ENCODE measurements at regions not wholly inside any gene's neighbourhood (a gene's known extent, or its start where the extent isn't known, plus 50 kb on each side); places are given as distances from the start of the nearest gene placed in this dataset.
"Not testable (repeated sequence)": the region's sequence is repeated elsewhere in the genome, so short reads cannot be mapped to it uniquely, and the experiment has no call there.

GRCh38 chr2:185674232-185674631 lies 64.4 kb upstream of the FSIP2 start:
- H4K20me1 ChIP-seq (ENCODE audit: insufficient read depth, low read length) = no peaks in the 10 kb centered on the region
- no peaks in the 10 kb centered on the region for H3K4me1 Mint-ChIP-seq
- WGBS (ENCODE audit: insufficient coverage) = no CpG with 5 or more reads among the region's 1 CpG
- DNase-seq = no peak
- H3K9ac ChIP-seq (ENCODE audit: insufficient read depth, low read length, poor library complexity, severe bottlenecking) = no peak overlapping the region
- peaks cover 0 to 3% (median 0%) of the 10 kb centered on the region in 7 donors for H3K9me3 Mint-ChIP-seq
- no peaks in the 10 kb centered on the region for H3K79me2 ChIP-seq (ENCODE audit: insufficient read depth, low read length)
- no peaks in the 10 kb centered on the region for H3K9me3 ChIP-seq (replicated peaks in 1 of 2; ENCODE audit: control insufficient read depth in 1 of 2, insufficient read depth in 1 of 2, low read length in 2 of 2)
- TF ChIP-seq CTCF (IDR thresholded peaks at IDR 0.05) = no peak
- H3K27me3 Mint-ChIP-seq (ENCODE audit: low read depth in 3 of 3) = peaks cover 0 to 2% (median 2%) of the 10 kb centered on the region in 3 donors
- no peaks in the 10 kb centered on the region for H3K36me3 Mint-ChIP-seq
- no peak overlapping the region for H3K4me2 ChIP-seq (replicated peaks; ENCODE audit: extremely low read depth, low read length, poor library complexity, severe bottlenecking)
- no peak overlapping the region for H3K4me3 Mint-ChIP-seq
- H2AFZ ChIP-seq (ENCODE audit: insufficient read depth, low read depth, low read length, poor library complexity, severe bottlenecking) = no peak overlapping the region
- H3K27ac ChIP-seq (ENCODE audit: low read depth in 1 of 2, low read length in 2 of 2) = no peak overlapping the region
- H3K27ac Mint-ChIP-seq = no peak overlapping the region
- H3K4me1 ChIP-seq (ENCODE audit: control insufficient read depth in 1 of 2, insufficient read depth in 2 of 2, low read length in 2 of 2) = no peaks in the 10 kb centered on the region
- H3K27me3 ChIP-seq (ENCODE audit: control insufficient read depth in 2 of 2, insufficient read depth in 2 of 2, low read length in 2 of 2) = no peaks in the 10 kb centered on the region
- no peaks in the 10 kb centered on the region for H3K36me3 ChIP-seq (replicated peaks in 1 of 2; ENCODE audit: control insufficient read depth in 1 of 2, insufficient read depth in 2 of 2, low read length in 2 of 2)
- intact Hi-C loops (cut with micrococcal nuclease) = no loop called here
- no peak overlapping the region for H3K4me3 ChIP-seq (replicated peaks in 1 of 3; ENCODE audit: low read depth in 2 of 3, low read length in 3 of 3)

- H3K4me1 Mint-ChIP-seq = no peaks in the 10 kb centered on the region
- no CpG with 5 or more reads among the region's 2 CpGs for WGBS (ENCODE audit: insufficient coverage)
These were observed 62.3 kb upstream of the FSIP2 start for GRCh38 chr2:185676316-185676715.

GRCh38 chr2:185687001-185687400 lies 51.6 kb upstream of the FSIP2 start:
- H3K27me3 ChIP-seq (ENCODE audit: control insufficient read depth in 2 of 2, insufficient read depth in 2 of 2, low read length in 2 of 2); H4K20me1 ChIP-seq (ENCODE audit: insufficient read depth, low read length); DNase-seq; H3K27me3 Mint-ChIP-seq (ENCODE audit: low read depth in 3 of 3); H3K27ac Mint-ChIP-seq; H3K4me3 ChIP-seq (replicated peaks in 1 of 3; ENCODE audit: low read depth in 2 of 3, low read length in 3 of 3); H3K36me3 Mint-ChIP-seq; H2AFZ ChIP-seq (ENCODE audit: insufficient read depth, low read depth, low read length, poor library complexity, severe bottlenecking); H3K36me3 ChIP-seq (replicated peaks in 1 of 2; ENCODE audit: control insufficient read depth in 1 of 2, insufficient read depth in 2 of 2, low read length in 2 of 2); H3K4me3 Mint-ChIP-seq; intact Hi-C loops (cut with micrococcal nuclease); H3K4me1 ChIP-seq (ENCODE audit: control insufficient read depth in 1 of 2, insufficient read depth in 2 of 2, low read length in 2 of 2); H3K9ac ChIP-seq (ENCODE audit: insufficient read depth, low read length, poor library complexity, severe bottlenecking); H3K4me2 ChIP-seq (replicated peaks; ENCODE audit: extremely low read depth, low read length, poor library complexity, severe bottlenecking); H3K4me1 Mint-ChIP-seq; H3K79me2 ChIP-seq (ENCODE audit: insufficient read depth, low read length); H3K27ac ChIP-seq (ENCODE audit: low read depth in 1 of 2, low read length in 2 of 2): not testable (repeated sequence)
- no CpG with 5 or more reads among the region's 3 CpGs for WGBS (ENCODE audit: insufficient coverage)
- H3K9me3 ChIP-seq (replicated peaks in 1 of 2; ENCODE audit: control insufficient read depth in 1 of 2, insufficient read depth in 1 of 2, low read length in 2 of 2) = peaks cover 0 to 16% of the 10 kb centered on the region in 2 donors
- H3K9me3 Mint-ChIP-seq = peaks cover 3 to 21% (median 8%) of the 10 kb centered on the region in 7 donors

More at GRCh38 chr2:185676316-185676715, 62.3 kb upstream of the FSIP2 start:
- H3K4me1 ChIP-seq (ENCODE audit: control insufficient read depth in 1 of 2, insufficient read depth in 2 of 2, low read length in 2 of 2) = no peaks in the 10 kb centered on the region
- H3K36me3 ChIP-seq (replicated peaks in 1 of 2; ENCODE audit: control insufficient read depth in 1 of 2, insufficient read depth in 2 of 2, low read length in 2 of 2) = no peaks in the 10 kb centered on the region
- H3K27ac ChIP-seq (ENCODE audit: low read depth in 1 of 2, low read length in 2 of 2) = no peak overlapping the region
- TF ChIP-seq CTCF (IDR thresholded peaks at IDR 0.05) = no peak
- H3K27me3 Mint-ChIP-seq (ENCODE audit: low read depth in 3 of 3) = peaks cover 0 to 2% (median 2%) of the 10 kb centered on the region in 3 donors
- intact Hi-C loops (cut with micrococcal nuclease) = no loop called here
- H3K4me2 ChIP-seq (replicated peaks; ENCODE audit: extremely low read depth, low read length, poor library complexity, severe bottlenecking) = no peak overlapping the region
- no peaks in the 10 kb centered on the region for H3K27me3 ChIP-seq (ENCODE audit: control insufficient read depth in 2 of 2, insufficient read depth in 2 of 2, low read length in 2 of 2)
- no peaks in the 10 kb centered on the region for H3K36me3 Mint-ChIP-seq
- H3K9me3 ChIP-seq (replicated peaks in 1 of 2; ENCODE audit: control insufficient read depth in 1 of 2, insufficient read depth in 1 of 2, low read length in 2 of 2) = no peaks in the 10 kb centered on the region
- H3K79me2 ChIP-seq (ENCODE audit: insufficient read depth, low read length) = no peaks in the 10 kb centered on the region
- no peaks in the 10 kb centered on the region for H3K9me3 Mint-ChIP-seq
- H3K4me3 ChIP-seq (replicated peaks in 1 of 3; ENCODE audit: low read depth in 2 of 3, low read length in 3 of 3) = no peak overlapping the region
- no peak for DNase-seq
- no peaks in the 10 kb centered on the region for H4K20me1 ChIP-seq (ENCODE audit: insufficient read depth, low read length)
- H2AFZ ChIP-seq (ENCODE audit: insufficient read depth, low read depth, low read length, poor library complexity, severe bottlenecking) = no peak overlapping the region
- H3K9ac ChIP-seq (ENCODE audit: insufficient read depth, low read length, poor library complexity, severe bottlenecking) = no peak overlapping the region
- H3K4me3 Mint-ChIP-seq = no peak overlapping the region
- H3K27ac Mint-ChIP-seq = no peak overlapping the region
